GM21526 (cell line): ENCODE measurements at regions not wholly inside any gene's neighbourhood (a gene's known extent, or its start where the extent isn't known, plus 50 kb on each side); places are given as distances from the start of the nearest gene placed in this dataset.
"Not testable (repeated sequence)": the region's sequence is repeated elsewhere in the genome, so short reads cannot be mapped to it uniquely, and the experiment has no call there.

ENCODE experiments used
- ATAC-seq: cut with Tn5 transposase; IDR thresholded peaks from one replicate; pipeline ENCODE4 v1.9.1; 2021; ENCODE audit warnings: moderate library complexity; ENCODE audit not compliant: unreplicated experiment, low FRiP score

GRCh38 chr10:21159669-21160068 lies 262.6 kb upstream of the NEBL start:
- ATAC-seq: no peak

GRCh38 chr10:21158301-21158700 lies 261.2 kb upstream of the NEBL start:
- ATAC-seq: no peak

GRCh38 chr10:21157664-21158063 lies 260.6 kb upstream of the NEBL start:
- no peak for ATAC-seq

DNA sequence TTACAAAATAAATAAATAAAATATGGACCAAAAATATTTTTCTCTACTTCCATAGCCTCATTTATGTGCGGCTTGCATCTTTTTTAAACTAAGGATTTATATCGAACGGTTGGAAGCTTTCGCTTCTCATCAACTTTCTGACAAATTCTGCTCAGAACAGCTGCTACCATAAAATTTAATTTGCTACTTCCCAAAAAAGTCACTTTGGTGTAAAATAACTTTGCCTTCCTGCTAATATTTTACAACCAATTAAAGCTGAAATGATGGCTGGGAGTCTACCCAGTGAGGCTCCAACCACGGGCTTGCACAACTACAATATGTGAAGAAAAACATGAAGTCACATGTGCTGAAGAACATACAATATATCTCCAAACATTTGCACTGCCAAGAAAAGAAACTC lies 253.1 kb upstream of the NEBL start:
- no peak for ATAC-seq

- ATAC-seq: no peak
Observed at GRCh38 chr10:21146436-21146789, 249.3 kb upstream of the NEBL start.

GRCh38 chr10:21145751-21146435 lies 248.8 kb upstream of the NEBL start:
- ATAC-seq: no peak

GRCh38 chr10:21144047-21144446 lies 246.9 kb upstream of the NEBL start:
- no peak for ATAC-seq

DNA sequence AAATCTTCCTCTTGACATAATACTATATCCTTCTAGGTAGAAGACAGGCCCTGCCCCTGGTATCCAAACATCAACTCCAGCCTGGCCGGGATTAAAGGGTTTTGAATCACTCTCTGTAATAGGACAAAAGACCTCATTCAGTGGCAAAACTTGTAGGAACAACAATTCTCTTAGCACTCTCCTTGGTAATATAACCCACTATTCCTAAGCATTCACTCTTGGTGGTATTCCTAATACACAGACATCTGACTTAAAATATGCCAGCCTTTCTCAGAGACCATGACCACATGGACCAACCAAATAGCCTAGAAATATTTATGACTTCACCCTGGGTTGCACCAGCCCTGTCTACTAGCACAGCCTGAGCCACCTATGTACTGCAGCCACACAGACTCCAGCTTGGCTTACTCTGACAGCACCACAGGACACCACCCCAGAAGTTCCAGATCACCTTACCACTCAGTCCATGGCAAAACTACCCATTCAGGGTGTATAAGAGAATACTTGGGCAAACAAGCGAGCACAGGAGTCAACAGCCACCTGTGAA lies 244.9 kb upstream of the NEBL start:
- ATAC-seq: no peak

GRCh38 chr10:21138769-21139340 lies 241.7 kb upstream of the NEBL start:
- ATAC-seq: no peak

- ATAC-seq: no peak
Observed at GRCh38 chr10:21135023-21135931, 238.2 kb upstream of the NEBL start.

GRCh38 chr10:21134645-21135022 lies 237.5 kb upstream of the NEBL start:
- no peak for ATAC-seq

DNA sequence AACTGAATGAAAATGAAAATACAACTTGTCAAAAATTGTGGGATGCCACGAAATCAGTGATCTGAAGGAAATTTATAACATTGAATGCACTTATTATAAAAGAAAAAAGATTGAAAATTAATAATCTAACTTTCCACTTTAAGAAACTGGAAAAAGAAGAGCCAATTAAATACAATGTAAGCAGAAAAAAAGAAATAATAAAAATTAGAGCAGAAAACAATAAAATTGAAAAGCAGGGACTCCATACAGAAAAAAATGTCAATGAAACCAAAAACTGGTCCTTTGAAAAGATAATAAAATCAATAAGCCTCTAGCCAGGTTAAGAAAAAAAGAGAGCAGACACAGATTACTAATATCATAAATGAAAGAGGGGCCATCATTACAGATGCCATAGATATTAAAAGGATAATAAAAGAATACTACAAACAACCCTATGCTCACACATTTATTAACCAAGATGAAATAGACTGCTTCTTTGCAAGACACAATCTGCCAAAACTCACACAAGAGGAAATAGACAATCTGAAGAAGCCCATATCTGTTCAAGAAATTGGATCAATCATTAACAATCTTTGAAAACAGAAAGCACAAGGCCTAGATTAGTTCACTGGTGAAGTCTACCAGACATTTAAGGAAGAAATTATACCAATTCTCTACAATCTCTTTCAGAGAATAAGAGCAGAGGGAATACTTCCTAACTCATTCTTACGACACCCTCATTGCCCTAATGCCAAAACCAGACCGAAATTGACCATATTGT lies 233.8 kb upstream of the NEBL start:
- no peak for ATAC-seq

GRCh38 chr10:21130108-21130507 lies 233.0 kb upstream of the NEBL start:
- no peak for ATAC-seq

GRCh38 chr10:21125471-21126228 lies 228.5 kb upstream of the NEBL start:
- no peak for ATAC-seq

DNA sequence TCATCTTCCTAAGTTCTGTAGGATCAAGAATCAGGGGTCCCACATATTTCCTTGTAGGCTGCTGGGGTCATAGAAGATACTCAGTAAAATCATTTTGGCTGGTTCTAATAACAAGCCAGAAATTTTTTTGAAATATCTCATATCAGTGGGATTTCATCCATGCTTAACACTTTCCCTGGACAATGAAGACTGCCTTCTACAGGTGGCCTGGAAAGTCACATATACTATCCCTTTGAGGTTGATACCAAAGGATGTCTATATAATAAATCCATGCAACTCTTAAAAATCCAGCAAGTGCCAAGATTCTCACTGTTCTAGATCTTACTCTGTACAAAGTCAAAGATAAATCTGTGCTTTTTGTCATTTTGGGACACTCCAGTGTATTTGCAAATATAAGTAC lies 225.8 kb upstream of the NEBL start:
- no peak for ATAC-seq

DNA sequence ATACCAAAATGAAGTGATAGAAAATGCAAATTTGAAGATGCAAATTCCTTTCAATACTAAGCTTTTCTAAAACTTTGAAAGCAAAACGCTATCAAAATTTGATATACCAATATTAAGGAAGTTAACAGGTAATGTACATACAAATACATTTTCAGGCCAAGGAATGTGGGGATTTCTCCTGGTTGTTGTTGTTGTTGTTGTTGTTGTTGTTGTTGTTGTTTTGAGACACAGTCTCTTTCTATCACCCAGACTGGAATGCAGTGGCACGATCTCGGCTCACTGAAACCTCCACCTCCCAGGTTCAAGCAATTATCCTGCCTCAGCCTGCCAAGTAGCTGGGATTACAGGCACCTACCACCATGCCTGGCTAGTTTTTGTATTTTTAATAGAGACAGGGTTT lies 224.7 kb upstream of the NEBL start:
- ATAC-seq: not testable (repeated sequence)

GRCh38 chr10:21114683-21115082 lies 217.6 kb upstream of the NEBL start:
- ATAC-seq: no peak

DNA sequence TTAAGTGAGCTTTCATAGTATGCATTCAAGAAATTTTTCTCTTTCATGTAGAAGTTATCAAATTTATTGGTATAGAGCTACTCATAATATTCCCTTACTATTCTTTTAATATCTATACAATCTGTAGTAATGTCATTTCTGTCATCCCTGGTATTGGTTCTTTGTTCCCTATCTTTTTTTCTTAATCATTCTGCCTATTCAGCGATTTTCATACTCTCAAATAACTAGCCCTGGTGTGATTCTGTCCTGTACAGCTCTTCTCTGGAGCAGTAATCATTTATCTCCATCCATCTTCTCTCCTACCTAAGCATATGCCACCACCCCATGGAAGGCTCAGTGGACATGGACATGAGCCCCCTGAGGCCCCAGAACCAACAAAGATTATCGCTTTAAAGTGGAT lies 213.2 kb upstream of the NEBL start:
- ATAC-seq: no peak

- not testable (repeated sequence) for ATAC-seq
Observed at GRCh38 chr10:21106931-21107330, 209.8 kb upstream of the NEBL start.

DNA sequence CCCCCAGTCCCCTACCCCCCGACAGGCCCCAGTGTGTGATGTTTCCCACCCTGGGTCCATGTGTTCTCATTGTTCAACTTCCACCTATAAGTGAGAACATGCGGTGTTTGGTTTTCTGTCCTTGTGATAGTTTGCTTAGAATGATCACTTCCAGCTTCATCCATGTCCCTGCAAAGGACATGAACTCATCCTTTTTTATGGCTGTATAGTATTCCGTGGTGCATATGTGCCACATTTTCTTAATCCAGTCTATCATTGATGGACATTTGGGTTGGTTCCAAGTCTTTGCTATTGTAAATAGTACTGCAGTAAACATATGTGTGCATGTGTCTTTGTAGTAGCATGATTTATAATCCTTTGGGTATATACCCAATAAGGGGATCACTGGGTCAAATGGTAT lies 208.2 kb upstream of the NEBL start:
- ATAC-seq: not testable (repeated sequence)
